HS-5 (cell line): ENCODE measurements at regions not wholly inside any gene's neighbourhood (a gene's known extent, or its start where the extent isn't known, plus 50 kb on each side); places are given as distances from the start of the nearest gene placed in this dataset.
A peak's percentile ranks its signal among the peaks of the same experiment; 100 is the strongest.
"Not testable (repeated sequence)": the region's sequence is repeated elsewhere in the genome, so short reads cannot be mapped to it uniquely, and the experiment has no call there.

Experiments used
- DNase-seq: peaks from one replicate; pipeline ENCODE4 v3.0.0-alpha.2; 2012; ENCODE audit warnings: low read depth

DNA sequence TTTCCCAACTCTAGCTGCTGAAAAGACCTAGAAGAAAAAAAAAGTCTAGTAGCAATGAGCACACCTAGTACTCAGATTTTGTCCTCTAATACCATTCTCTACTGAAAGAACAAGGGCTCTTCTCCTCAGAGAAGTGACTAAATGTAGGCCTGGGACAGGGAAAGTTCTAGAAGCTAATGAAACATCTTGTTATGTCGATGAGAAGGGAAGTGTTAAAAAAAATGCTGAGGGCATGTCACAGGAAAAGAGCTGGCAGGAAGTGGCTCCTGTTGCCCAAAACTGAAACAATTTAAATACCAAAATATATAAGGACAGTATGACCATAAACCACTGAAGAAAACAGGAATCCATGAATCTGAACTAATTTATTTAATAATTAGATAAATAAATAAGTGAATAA is 581.4 kb upstream of the TBL1XR1 start:
- no peak for DNase-seq

DNA sequence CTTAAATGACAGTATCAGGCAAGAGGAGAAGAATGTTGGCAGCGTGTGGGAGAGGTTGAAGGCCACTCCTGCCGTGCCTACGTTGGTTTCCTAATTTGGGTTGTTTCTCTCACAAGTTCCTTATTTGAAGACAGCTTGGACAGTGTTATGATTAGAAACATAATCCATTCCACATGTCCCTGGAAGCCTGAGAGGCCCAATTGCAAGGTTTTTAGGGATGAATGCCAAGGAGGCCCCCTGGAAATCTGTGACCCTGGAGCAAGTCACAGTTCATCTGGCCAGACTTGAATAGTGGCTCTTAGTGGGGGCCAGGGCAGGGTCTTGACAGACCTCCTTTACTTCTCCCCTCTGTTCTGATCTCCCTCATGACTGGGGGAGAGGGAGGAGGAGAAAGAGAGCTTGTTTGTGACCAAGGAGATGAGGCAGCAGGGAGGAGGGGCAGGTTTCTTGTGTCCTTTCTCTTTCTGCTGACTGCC is 584.4 kb upstream of the TBL1XR1 start:
- no peak for DNase-seq

DNA sequence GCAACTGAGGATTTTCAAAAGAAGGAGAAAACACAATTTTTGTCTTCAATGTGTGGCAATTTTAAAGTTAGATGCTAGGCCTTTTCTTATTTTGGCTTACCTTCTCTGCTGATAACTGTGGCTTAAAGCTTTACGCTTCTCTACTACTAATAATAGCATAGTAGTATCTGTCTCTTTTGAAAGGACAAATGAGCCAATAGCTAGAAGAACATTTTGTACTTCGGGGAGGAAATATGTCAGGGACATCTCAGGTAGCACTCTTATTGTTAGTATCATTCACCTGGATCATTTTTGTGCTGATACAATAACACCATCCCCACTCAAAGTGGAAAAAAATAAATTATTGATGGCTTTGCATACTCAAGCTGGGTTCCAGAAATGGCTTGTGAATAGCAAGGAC is 586.1 kb upstream of the TBL1XR1 start:
- DNase-seq: no peak

DNA sequence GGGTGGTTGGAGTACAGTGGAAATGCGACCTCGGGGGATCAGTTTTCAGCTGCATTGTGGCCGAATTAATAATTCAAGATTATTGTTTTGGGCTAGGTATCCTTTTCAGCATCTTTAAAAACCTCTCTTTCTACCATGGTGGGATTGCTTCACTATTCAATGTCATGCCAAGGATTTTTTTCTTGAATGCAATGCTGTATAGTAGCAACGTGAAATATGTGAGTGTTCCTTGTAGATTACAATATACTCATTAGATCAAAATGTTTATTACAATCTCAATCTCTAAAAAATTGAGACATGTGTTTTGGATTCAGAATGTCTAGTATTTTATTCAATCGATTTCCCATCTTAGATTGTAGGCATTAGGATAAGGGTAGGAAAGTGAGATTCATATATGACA is 586.5 kb upstream of the TBL1XR1 start:
- DNase-seq: no peak

DNA sequence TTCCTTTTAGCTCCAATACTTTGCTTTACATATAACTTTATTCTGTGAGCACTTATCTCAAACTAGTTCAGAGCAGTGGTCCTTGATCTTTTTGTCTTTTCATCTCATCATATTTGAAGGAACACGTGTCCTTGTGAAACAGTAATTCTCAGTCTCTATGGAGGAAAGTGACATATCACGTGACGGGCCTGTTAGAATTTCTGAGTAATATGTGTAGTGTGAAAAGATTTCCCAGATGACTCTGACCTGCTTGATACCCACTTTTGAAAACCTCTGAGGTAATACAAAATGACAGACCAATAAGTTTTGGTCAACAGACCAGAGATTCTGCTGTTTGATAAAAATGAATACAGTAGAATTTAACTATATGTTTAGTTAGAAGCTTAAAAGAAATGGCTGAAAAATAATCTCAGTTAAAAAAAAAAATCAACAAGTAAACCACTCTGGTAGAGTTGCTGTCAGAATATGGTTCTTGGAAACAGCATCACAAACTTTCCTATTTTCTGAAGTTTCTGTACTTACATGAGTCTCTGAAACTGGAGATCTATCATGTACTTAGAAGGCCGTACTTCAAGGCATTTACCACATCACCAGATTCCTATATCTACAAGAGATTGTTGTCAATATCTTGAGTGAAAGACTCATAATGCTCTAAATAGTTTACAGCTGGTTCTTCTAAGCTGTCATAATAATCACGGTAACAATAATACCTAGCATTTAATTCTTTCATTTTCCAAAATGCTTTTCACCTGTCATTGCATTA is 590.2 kb upstream of the TBL1XR1 start:
- DNase-seq: no peak

DNA sequence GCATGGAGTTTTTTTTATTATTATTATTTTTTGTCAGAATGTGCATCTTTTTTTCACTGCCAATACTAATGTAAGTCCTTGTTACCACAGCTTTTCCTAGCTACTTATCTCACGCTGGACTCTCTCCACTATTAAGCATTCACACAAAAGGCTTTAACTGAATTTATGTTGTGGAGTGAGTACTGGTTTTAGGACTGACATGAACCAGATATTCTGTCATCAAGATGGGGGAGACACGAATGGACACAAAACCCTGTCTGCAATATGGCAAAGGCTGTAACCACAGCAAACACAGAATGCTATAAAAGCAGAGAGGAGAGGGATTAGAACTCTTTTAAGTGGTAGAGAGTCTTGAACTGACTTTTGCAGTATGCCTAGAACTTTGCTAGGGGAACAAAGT is 592.2 kb upstream of the TBL1XR1 start:
- DNase-seq: no peak

DNA sequence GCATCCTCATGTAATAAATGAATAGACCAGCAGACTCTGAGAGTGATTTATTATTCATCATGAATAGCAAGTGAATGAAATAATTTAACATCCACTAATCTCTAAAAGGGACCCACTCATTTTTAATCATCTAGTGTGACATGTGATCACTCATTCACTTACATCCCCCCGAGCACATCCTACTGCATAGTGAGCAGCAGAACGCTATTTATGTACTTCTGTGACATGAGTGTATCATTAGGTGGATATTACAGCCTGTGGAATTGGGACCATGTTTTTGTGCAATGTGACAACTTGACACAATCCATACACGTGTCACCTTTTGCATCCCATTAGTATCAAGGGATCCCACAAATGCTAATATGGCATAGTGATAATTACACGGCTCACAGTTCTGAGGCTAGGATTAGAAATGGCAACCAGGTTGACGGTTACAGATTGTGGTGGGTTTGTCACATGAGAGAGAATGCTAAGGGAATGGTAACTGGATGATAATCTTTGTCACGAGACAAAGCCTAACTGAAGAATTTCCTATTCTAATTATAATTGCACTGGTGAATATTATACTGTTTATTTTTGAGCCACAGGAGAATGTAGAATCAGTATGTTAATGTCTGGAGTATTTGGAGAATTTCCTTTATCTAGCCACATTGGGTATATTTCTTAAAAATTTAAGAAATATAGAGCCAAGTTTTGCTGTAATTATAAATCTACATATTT is 595.2 kb upstream of the TBL1XR1 start:
- no peak for DNase-seq

DNA sequence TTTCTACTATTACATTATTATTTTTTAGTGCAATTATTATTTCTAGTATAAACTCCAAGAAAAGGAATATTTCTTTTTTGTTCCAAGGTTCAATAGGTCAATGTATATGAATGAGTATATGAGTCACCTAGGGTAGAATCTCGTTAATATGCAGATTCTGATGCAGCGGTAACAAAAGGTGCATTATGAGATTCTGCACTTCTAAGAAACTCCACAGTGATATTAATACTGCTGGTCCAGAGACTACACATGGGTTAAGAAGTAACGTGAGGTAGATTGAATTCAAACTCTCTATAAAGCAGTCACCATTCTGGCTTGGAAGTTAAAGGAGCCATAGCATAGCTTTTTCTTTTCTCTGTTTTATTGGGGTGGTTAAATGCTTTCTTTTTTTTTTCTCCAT is 596.2 kb upstream of the TBL1XR1 start:
- DNase-seq: no peak

DNA sequence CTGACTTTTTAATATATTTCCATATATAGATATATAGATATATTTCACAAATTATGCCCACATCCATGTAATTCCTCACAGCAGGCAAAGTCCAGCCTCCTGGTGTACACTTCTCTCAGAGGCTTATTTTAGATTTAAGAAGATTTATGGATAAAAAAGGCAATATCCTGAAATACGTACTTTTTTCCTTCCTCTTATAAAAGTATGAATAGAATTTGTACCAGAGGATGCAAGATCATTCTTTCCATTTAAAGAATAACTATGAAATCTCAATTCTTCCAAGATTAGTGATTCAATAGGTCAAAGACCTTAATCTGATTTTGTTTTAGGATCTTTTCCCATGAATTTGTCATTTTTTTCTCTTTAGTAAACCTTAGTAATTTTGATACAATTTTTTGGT is 597.9 kb upstream of the TBL1XR1 start:
- DNase-seq: no peak

DNA sequence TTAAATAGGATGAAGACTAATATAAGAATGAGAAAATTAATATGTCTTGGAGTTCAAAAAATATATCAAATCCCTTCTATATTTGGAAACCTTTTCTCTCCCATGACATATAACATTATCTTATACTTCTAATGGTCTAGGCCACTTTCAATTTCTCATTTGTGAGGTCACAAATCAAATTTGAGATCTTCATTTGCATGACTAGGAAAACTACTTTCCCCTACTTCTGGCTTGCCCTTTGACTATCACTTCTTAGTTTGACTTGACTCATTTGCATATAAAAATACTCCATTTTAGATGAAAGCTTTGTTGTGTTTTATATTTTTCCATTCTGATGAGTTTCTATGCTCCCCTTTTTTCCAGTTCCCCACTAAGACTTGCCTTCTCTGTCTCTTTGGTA is 598.6 kb upstream of the TBL1XR1 start:
- DNase-seq: no peak

DNA sequence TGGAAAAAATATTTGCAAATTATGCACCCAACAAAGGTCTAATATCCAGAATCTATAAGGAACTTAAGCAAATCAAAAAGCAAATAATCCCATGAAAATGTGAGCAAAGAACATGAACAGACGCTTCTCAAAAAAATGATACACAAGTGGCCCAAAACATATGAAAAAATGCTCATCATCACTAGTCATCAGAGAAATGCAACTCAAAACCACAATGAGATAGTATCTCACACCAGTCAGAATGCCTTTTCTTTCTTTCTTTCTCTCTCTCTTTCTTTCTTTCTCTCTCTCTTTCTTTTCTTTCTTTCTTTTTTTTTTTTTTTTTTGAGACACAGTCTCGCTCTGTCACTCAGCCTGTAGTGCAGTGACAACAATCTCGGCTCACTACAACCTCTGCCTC is 602.9 kb upstream of the TBL1XR1 start:
- DNase-seq: not testable (repeated sequence)

DNA sequence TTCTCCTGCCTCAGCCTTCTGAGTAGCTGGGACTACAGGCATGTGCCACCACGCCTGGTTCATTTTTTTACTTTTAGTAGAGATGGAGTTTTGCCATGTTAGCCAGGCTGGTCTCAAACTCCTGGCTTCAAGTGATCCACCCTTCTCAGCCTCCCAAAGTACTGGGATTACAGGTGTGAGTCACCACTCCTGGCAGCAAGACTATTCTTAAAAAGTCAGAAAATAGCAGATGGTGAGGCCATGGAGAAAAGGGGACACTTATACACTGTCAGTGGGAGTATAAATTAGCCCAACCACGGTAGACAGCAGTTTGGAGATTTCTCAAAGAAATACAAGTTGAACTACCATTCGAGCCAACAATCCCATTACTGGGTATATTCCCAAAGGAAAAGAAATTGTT is 603.3 kb upstream of the TBL1XR1 start:
- no peak for DNase-seq

DNA sequence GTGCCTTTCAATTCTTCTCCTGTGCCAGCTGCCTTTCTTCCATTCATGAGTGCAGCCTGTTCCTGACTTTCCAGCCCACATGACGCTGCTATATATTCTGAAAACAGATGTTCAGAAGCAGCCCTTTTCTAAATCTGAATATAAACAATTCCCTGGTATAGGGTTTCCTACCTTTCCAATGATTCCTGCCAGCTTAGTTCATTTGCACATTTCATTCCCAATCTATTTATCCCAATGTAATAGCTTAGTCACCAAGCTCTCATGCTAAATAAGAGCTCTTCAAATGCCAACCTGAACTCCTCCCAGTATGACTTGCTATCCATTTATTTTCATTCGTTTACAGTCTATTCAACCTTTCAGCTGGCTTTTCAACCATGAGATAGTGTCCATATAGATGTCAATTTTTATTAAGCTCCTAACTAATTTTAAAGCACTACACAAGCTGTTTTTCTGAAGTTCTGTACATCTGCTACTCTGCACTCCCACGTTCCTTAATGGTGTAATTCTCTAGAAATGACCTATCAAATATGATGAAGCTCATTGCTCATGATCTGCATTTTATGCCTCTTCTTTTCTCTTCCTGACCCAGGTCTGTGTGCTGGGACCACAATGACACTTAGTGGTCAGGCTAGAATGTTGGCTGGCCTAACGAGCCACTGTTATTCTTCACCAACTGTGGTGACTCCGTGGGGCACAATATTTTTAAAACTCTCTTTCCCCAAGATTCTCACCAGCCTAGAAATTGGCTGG is 605.0 kb upstream of the TBL1XR1 start:
- DNase-seq: no peak

DNA sequence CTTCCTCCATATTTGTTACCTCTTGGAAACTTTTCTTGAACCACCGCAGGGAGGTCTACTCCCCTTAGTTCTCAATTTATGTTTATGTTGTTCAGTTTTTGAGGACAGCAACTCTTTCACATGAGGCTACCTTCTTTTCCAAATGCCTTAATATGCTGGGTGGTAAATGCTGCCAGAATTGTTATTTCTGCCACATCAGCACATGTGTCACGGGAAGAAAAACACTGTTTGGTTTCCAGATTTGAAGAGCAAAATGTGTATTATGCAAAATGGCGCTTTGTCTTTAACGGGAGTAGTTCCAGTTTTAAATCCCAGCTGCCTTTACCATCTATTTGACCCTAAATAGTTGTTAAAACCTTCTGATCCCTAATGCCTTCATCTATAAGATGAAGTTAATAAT is 606.2 kb upstream of the TBL1XR1 start:
- DNase-seq: no peak

DNA sequence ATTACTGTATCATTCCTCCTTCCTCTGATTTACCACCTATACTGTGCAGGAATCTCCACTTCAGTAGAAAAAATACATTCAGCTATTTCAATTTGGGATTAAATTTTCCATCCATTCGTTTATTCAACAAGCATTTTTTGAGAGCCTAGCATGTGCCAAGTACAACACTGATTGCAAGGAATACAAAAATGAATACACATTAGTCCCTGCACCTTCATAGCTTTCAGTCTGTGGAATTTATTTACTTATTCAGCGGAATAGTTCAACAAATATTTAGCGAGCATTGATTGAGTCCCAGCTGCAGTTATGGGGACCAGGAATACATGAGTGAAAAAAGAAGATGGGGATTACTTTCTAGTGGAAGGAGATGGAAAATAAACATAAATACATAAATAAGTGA is 606.8 kb upstream of the TBL1XR1 start:
- no peak for DNase-seq

DNA sequence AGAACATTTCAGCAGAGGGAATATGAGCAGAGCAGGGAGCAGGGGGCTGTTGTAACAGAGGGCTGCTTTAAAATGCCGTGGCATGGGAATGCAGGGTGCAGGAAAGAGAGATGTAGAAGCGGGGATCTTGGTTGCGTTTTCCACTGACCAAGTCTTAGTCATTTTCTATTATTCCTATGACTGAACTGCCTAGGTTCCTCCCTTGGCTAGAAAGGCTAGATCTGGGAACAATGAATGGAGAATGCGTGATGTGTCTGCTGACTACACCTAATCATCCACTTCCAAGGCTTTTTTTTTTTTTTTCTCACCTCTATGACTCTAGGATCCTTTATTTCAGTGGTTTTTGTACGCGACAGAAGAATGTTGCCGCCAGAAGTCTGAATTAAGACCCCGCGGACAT is 607.4 kb upstream of the TBL1XR1 start:
- no peak for DNase-seq

DNA sequence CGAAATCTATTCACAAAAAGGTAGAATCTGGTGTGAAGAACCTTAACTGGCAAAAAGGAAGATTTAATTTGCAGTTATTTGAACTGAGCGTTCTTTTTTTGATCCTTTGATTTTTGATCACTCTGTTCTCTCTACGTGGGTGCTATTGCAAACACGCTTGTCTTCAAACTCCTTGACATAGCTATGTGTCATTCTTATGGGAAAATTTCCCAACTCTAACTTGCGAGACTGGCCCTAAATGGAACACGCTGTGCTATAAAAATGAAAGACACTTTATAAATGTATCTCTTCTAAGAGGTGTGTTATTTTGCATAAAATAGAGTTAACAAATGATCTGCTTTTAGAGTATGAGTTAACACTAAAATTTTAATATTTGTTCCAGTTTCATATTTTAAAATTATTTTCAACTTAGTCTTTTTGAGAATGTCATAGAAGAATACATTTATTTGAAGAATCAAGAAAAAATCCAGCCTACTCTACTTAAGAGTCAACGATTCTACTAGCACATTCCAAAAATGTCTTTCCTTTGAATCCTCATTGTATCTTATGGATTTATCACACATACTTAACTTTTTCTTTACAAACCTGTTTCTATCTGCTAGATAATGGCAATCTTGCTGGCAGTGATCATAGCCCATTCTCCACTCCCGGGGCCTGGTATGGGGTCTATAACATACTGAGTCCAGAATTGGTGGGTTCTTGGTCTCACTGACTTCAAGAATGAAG is 610.0 kb upstream of the TBL1XR1 start:
- no peak for DNase-seq

DNA sequence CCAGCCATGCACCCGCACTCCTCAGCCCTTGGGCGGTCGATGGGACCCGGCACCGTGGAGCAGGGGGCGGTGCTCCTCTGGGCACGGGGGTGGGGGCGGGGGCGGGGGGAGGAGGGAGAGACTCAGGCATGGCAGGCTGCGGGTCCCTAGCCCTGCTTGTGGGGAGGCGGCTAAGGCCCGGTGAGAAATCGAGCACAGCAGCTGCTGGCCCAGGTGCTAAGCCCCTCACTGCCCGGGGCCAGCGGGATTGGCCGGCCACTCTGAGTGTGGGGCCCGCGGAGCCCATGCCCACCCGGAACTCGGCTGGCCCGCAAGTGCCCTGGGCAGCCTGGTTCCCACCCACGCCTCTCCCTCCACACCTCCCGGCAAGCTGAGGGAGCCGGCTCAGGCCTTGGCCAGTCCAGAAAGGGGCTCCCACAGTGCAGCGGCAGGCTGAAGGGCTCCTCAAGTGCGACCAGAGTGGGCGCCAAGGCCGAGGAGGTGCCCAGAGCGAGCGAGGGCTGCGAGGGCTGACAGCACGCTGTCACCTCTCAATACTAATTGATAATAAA is 611.7 kb upstream of the TBL1XR1 start:
- DNase-seq: not testable (repeated sequence)

DNA sequence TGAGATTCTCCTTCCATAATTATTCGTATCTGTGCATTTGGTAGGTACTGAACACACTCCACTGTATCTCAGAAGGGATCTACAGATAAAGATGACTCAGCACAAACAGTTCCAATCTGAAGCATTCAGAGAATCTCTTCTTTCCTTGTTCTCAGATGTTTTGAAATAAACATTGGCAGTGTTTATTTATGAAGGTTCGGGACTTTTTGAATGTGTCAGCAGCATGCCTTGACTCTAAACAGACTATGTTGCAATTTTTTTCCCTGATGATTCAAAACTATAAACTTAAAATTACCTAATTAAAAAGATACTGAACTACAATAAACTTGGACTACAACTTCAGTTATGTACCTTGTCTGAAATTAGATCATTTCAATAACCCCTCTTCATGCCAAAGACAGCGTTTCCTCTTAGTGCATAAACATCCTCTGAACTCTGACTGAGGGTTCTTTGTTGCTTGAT is 612.9 kb upstream of the TBL1XR1 start:
- peak; percentile 67 for DNase-seq

DNA sequence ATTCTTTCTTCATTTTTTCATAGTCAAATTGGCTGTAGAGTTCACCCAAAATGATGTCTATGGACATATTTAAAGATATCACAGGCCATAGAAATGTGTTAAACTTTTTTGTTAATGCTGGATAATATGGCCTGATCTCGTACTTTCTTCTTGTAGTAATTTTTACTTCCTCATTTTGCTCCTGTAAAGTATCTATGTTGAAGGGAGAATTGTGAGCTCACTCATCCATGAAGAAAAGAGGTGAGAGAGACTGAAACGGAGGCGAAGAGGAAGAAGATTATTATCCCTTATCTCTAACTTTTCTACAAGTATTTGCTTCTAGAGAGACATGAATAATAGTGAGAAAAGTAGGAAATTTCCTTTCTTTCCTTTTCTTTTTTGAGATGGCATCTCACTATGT is 613.8 kb upstream of the TBL1XR1 start:
- DNase-seq: no peak

DNA sequence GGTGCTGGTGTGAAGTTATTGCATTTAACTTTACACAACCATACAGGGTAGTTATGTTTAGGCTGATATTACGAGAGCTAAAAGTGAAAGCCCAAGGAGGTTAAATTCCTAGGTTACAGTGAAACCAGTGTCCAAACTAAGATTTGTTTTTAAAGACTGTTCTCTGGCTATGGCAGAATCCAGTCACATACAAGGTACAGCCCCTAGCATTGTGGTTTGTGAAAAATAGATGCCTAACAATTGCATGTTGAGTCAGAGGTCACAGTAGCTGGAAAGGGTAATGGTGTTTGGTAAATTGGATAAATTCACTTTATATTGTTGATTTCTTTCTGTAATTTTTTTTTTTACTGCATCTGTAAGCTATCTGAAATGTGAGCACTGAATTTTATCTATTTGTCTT is 614.6 kb upstream of the TBL1XR1 start:
- DNase-seq: no peak

DNA sequence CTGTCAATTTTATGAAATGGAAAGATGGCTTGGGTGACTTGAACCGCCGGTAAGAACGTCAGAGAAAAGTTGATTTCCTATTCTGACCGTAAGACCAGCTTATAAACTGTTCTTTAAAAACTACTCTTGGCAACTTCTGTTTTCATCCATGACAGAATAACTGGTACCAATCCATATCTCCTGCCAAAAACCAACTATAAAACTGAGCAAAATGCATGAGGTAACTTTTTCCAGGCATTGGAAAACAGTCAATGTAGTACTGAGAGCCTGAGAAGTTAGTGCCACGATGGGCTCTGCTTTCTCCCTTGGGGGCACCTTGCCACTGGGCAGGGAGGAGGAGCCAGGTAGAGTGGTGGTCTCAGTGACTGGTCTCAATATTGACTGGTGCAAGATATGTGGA is 615.2 kb upstream of the TBL1XR1 start:
- no peak for DNase-seq
